GM10266 (cell line): ENCODE measurements at regions not wholly inside any gene's neighbourhood (a gene's known extent, or its start where the extent isn't known, plus 50 kb on each side); places are given as distances from the start of the nearest gene placed in this dataset.

Experiments used
- DNase-seq: peaks from one replicate; pipeline ENCODE4 v3.0.0; 2012; ENCODE audit errors: extremely low spot score
- CTCF ChIP-seq: IDR thresholded peaks from 2 replicates; pipeline ENCODE4 v1.5.1; 2012; ENCODE audit warnings: mild to moderate bottlenecking, low read depth; ENCODE audit not compliant: control insufficient read depth, insufficient read depth; ENCODE audit errors: missing control alignments

GRCh38 chr3:177529071-177529550 lies 331.8 kb upstream of the TBL1XR1 start:
- TF ChIP-seq CTCF: no peak
- no peak for DNase-seq

- no peak for DNase-seq
- no peak for TF ChIP-seq CTCF
These were observed 332.5 kb upstream of the TBL1XR1 start for GRCh38 chr3:177529716-177530335.

GRCh38 chr3:177530908-177531307 lies 333.6 kb upstream of the TBL1XR1 start:
- DNase-seq: no peak
- TF ChIP-seq CTCF: no peak

DNA sequence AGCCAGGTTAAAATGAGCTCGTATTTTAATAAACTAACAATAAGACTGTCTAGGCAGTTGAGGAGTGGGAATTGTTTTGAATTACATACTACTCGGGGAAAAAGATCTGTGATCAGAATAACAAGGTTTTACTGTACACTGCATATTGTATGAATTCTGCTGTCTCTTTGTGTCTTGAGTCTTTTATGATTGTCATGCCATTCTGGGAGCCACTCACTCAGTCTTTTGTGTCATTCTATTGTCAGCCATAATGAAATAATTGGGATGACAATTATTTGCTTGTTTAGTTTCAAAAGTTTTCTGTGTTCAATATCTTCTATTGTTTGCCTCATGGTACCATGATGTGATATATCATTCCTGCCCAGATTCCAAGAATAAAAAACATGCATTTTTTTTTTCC lies 339.6 kb upstream of the TBL1XR1 start:
- no peak for TF ChIP-seq CTCF
- DNase-seq: no peak

DNA sequence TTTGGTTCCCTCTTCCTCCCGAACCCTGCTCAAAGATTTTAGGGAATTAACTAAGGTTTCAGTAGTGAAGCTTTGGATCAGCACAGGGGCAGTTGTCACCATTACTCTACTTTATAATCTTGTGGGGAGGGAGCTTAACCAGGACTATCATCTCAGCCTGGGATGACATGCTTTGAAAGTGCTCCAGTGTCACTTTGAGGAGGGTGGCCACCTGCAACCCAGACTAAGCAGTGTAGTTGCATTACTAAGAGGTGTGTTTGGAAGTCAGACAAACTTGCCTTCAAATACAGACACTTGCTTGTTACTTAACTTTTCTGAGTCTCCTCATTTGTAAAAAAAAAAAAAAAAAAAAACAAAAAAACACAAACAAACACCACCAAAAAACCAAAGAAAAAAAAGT lies 340.3 kb upstream of the TBL1XR1 start:
- no peak for DNase-seq
- TF ChIP-seq CTCF: no peak

DNA sequence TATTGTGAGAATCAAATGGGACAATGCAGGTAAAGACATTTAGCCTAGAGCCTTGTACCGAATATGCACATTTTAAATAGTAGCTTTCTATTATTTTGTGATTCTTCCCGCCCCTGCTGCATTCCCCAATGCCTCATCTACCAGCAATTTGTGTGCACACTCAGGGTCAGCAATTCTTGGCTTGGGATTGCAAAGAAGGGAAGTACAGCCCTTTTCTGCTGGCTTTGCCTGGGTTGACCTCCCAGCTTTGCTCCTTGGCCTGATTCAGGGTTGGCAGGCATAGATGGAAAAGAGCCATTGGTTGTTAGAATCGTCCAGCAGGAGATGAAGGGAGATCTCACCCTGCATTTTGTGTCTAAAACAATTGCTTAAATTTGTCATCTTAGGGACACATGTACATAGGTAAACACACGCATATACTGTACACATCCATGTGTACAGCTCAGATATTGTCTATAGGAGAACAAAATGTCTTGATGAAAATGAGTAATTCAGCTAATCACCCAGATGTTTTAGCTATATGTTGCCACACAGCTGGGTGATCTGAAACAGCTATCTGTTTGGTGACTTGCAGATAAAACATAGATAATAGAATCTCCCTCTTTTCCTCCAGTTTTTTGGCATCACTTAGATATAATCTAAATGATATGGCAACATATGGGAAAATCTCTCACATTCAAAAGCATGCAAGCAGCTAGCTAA lies 340.9 kb upstream of the TBL1XR1 start:
- DNase-seq: no peak
- no peak for TF ChIP-seq CTCF
